Keratinocyte (primary cell): ENCODE measurements at regions not wholly inside any gene's neighbourhood (a gene's known extent, or its start where the extent isn't known, plus 50 kb on each side); places are given as distances from the start of the nearest gene placed in this dataset.

Source experiments
- DNase-seq: peaks from one replicate; pipeline ENCODE4 v3.0.0-alpha.2; 2011; ENCODE audit warnings: low read depth, missing footprints, low spot score
- FAIRE-seq: peaks from 2 replicates; lab custom pipeline; 2011; peaks lifted over from hg19 to GRCh38; lab: Jason Lieb, UNC
- H2AFZ ChIP-seq: 2 replicates; pipeline ENCODE4 v1.6.0; 2012; ENCODE audit warnings: low read length, control low read depth, inconsistent platforms; ENCODE audit not compliant: control insufficient read depth
- H3K27ac ChIP-seq: 2 replicates; pipeline ENCODE4 v1.5.1; 2011; ENCODE audit warnings: low read length; ENCODE audit not compliant: control insufficient read depth, insufficient read depth
- H3K27me3 ChIP-seq: 3 replicates; pipeline ENCODE4 v1.6.0; 2011; ENCODE audit warnings: low read length; ENCODE audit not compliant: control insufficient read depth, insufficient read depth; ENCODE audit errors: extremely low read depth
- H3K36me3 ChIP-seq, 2 experiments: 2 replicates in 1 of 2; 3 replicates in 1 of 2; pipeline ENCODE4 v1.5.1; 2011; ENCODE audit warnings: low read length in 2 of 2, mild to moderate bottlenecking in 1 of 2; ENCODE audit not compliant: control insufficient read depth in 2 of 2, insufficient read depth in 2 of 2; ENCODE audit errors: extremely low read depth in 1 of 2
- H3K4me1 ChIP-seq: 3 replicates; pipeline ENCODE4 v1.5.1; 2011; ENCODE audit warnings: low read length; ENCODE audit not compliant: control insufficient read depth, insufficient read depth; ENCODE audit errors: extremely low read depth
- H3K4me2 ChIP-seq: 3 replicates; pipeline ENCODE4 v1.6.0; 2011; ENCODE audit warnings: low read depth, low read length; ENCODE audit not compliant: control insufficient read depth, insufficient read depth; ENCODE audit errors: extremely low read depth
- H3K4me3 ChIP-seq, 3 experiments: fragments of 200-600 bp in 1 of 3; sonication (generic) in 1 of 3; 2 replicates in 2 of 3; 3 replicates in 1 of 3; pipeline ENCODE4 v1.5.1; 2011 to 2016; ENCODE audit warnings: low read length in 3 of 3, mild to moderate bottlenecking in 3 of 3, control low read depth in 2 of 3, inconsistent platforms in 1 of 3, low read depth in 1 of 3, mixed read lengths in 1 of 3, mixed run types in 1 of 3, moderate library complexity in 1 of 3; ENCODE audit not compliant: control insufficient read depth in 2 of 3, insufficient read depth in 2 of 3; ENCODE audit errors: extremely low read depth in 1 of 3
- H3K79me2 ChIP-seq: 2 replicates; pipeline ENCODE4 v1.6.0; 2012; ENCODE audit warnings: low read length; ENCODE audit not compliant: control insufficient read depth, insufficient read depth
- H3K9ac ChIP-seq: 3 replicates; pipeline ENCODE4 v1.6.0; 2011; ENCODE audit warnings: low read length; ENCODE audit not compliant: control insufficient read depth, insufficient read depth; ENCODE audit errors: extremely low read depth
- H3K9me1 ChIP-seq: 3 replicates; pipeline ENCODE4 v1.6.0; 2011; ENCODE audit warnings: low read length; ENCODE audit not compliant: control insufficient read depth, insufficient read depth; ENCODE audit errors: extremely low read depth
- H3K9me3 ChIP-seq: 2 replicates; pipeline ENCODE4 v1.5.1; 2012; ENCODE audit warnings: low read depth, low read length; ENCODE audit not compliant: control insufficient read depth
- H4K20me1 ChIP-seq: 3 replicates; pipeline ENCODE4 v1.6.0; 2011; ENCODE audit warnings: low read length; ENCODE audit not compliant: control insufficient read depth, insufficient read depth; ENCODE audit errors: extremely low read depth
- EZH2 ChIP-seq: IDR thresholded peaks from one replicate; pipeline ENCODE4 v1.6.1; 2012; ENCODE audit warnings: inconsistent platforms, mild to moderate bottlenecking, low read length, moderate library complexity
- dilution Hi-C: fragments of 300-500 bp; cut with MboI; formaldehyde crosslinking; loops from one replicate; pipeline ENCODE4 v1.7.0; 2020; ENCODE audit warnings: low sequenced_read_pairs; ENCODE audit not compliant: extremely low pct_ligation_motif_present
- TF ChIP-seq, protein P1 (sequence below), 3 experiments: IDR thresholded peaks in 1 of 3; conservative IDR thresholded peaks in 1 of 3; optimal IDR thresholded peaks in 1 of 3; 2 replicates in 2 of 3; 3 replicates in 1 of 3; pipeline versions ENCODE3 to v1.5.1; 2011; ENCODE audit warnings: low read length in 3 of 3, mild to moderate bottlenecking in 3 of 3, moderate library complexity in 2 of 3, control low read depth in 1 of 3, inconsistent platforms in 1 of 3; ENCODE audit not compliant: insufficient read depth in 2 of 3; ENCODE audit errors: extremely low read depth in 1 of 3

GRCh38 chr3:116873142-116873541 lies 163.6 kb downstream of the TUSC7 start:
- dilution Hi-C loops, result no loop called here
- H3K9me3 ChIP-seq, result no peaks in the 10 kb centered on the region
- FAIRE-seq (no peak), DNase-seq (no peak)
- H3K9me1 ChIP-seq, result no peaks in the 10 kb centered on the region
- H3K9ac ChIP-seq, result no peak overlapping the region
- no peaks in the 10 kb centered on the region for H4K20me1 ChIP-seq
- H2AFZ ChIP-seq, result no peak overlapping the region
- no peak overlapping the region for H3K4me3 ChIP-seq
- no peaks in the 10 kb centered on the region for H3K4me1 ChIP-seq
- TF ChIP-seq, protein P1, sequence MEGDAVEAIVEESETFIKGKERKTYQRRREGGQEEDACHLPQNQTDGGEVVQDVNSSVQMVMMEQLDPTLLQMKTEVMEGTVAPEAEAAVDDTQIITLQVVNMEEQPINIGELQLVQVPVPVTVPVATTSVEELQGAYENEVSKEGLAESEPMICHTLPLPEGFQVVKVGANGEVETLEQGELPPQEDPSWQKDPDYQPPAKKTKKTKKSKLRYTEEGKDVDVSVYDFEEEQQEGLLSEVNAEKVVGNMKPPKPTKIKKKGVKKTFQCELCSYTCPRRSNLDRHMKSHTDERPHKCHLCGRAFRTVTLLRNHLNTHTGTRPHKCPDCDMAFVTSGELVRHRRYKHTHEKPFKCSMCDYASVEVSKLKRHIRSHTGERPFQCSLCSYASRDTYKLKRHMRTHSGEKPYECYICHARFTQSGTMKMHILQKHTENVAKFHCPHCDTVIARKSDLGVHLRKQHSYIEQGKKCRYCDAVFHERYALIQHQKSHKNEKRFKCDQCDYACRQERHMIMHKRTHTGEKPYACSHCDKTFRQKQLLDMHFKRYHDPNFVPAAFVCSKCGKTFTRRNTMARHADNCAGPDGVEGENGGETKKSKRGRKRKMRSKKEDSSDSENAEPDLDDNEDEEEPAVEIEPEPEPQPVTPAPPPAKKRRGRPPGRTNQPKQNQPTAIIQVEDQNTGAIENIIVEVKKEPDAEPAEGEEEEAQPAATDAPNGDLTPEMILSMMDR (optimal IDR thresholded peaks at IDR 0.05 in 1 of 3, IDR thresholded peaks at IDR 0.05 in 1 of 3, conservative IDR thresholded peaks at IDR 0.05 in 1 of 3; ENCODE audit: extremely low read depth in 1 of 3, insufficient read depth in 2 of 3, low read length in 3 of 3), result no peak
- no peak for TF ChIP-seq EZH2
- no peaks in the 10 kb centered on the region for H3K36me3 ChIP-seq
- H3K4me2 ChIP-seq, result no peak overlapping the region
- H3K79me2 ChIP-seq, result no peaks in the 10 kb centered on the region
- no peaks in the 10 kb centered on the region for H3K27me3 ChIP-seq
- H3K27ac ChIP-seq, result no peak overlapping the region

- Histone ChIP-seq H3K9me1 (no peaks in the 10 kb centered on the region), H3K27ac (no peak overlapping the region), H4K20me1 (no peaks in the 10 kb centered on the region), H3K9me3 (no peaks in the 10 kb centered on the region), H2AFZ (no peak overlapping the region), H3K79me2 (no peaks in the 10 kb centered on the region), H3K4me1 (no peaks in the 10 kb centered on the region), H3K4me3 (no peak overlapping the region), H3K4me2 (no peak overlapping the region), H3K36me3 (no peaks in the 10 kb centered on the region), H3K27me3 (no peaks in the 10 kb centered on the region), H3K9ac (no peak overlapping the region)
- no peak for FAIRE-seq
- dilution Hi-C loops, result no loop called here
- TF ChIP-seq, protein P1 (optimal IDR thresholded peaks at IDR 0.05 in 1 of 3, IDR thresholded peaks at IDR 0.05 in 1 of 3, conservative IDR thresholded peaks at IDR 0.05 in 1 of 3; ENCODE audit: extremely low read depth in 1 of 3, insufficient read depth in 2 of 3, low read length in 3 of 3), result no peak
- no peak for TF ChIP-seq EZH2
- no peak for DNase-seq
Observed at GRCh38 chr3:116877968-116878367, 168.4 kb downstream of the TUSC7 start.
